GM18909 (cell line): ENCODE measurements at regions not wholly inside any gene's neighbourhood (a gene's known extent, or its start where the extent isn't known, plus 50 kb on each side); places are given as distances from the start of the nearest gene placed in this dataset.
"Not testable (repeated sequence)": the region's sequence is repeated elsewhere in the genome, so short reads cannot be mapped to it uniquely, and the experiment has no call there.

Experiments used
- ATAC-seq: cut with Tn5 transposase; IDR thresholded peaks from one replicate; pipeline ENCODE4 v1.9.1; 2021; ENCODE audit warnings: mild to moderate bottlenecking; ENCODE audit not compliant: unreplicated experiment, poor library complexity

GRCh38 chr4:10213481-10213880 is 96.9 kb upstream of the WDR1 start:
- ATAC-seq, result not testable (repeated sequence)

- ATAC-seq, result no peak
These were observed 96.3 kb upstream of the WDR1 start for GRCh38 chr4:10212901-10213300.

DNA sequence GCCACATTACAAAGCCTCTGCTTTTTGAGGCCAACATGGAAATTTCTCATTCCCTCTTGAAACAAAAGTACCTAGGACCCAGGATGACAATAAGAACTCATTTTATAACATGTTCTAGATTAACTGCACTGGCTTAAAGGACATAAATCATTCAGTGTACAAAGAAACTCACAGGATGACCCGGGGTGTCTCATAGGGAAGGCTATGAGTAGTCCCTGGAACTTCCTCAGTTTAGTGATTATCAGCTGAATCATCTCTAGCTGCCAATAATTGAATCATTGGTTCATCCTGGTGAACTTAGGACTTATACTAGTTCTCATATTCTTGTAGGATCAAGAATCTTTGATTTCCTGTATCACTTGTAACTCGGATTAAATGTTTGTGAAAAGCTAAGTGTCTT is 95.8 kb upstream of the WDR1 start:
- no peak for ATAC-seq

GRCh38 chr4:10207116-10207515 is 90.5 kb upstream of the WDR1 start:
- no peak for ATAC-seq

- ATAC-seq, result no peak
These were observed 88.6 kb upstream of the WDR1 start for GRCh38 chr4:10205223-10205622.

- no peak for ATAC-seq
These were observed 87.9 kb upstream of the WDR1 start for GRCh38 chr4:10204401-10205058.

- no peak for ATAC-seq
These were observed 87.3 kb upstream of the WDR1 start for GRCh38 chr4:10203851-10204250.

DNA sequence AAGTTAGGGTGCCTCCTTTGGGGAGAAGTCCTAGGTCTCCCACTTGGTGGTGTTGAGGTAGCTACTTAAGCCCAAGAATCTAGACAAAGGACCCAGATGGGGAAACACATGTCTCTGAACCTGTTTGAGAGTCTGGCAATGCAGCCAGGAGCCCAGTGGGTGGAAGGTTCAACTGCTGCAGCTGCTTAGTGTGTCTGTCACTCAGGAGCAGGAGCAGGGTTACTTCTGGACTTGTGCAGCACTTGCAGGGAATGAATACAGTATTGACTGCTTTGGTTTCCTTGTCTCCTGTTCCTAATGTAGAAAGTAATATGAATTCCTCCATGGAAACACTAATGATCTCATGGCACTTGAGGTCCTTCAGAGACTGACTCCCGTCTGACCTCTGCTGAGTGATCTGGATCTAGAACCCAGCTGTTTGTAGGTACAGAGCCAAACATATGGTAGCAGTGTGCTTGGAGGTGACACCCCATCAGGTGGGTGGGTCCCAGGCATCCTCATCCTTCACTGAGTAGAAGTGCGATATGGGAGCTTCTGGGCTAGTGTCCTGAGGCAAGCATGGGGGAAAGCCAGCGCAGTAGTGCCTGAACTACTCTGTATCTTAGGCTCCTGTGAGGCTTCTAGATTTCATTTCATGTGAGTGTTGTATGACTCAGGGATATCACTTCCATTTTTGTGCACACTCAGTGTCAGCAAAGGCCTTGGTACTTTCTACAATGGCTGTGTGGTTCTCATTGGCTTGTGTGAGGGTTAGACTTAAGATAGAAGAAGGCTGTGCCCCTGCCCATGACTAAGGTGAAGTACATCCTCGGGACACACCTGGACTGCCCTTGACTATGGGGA is 85.0 kb upstream of the WDR1 start:
- ATAC-seq, result no peak

- no peak for ATAC-seq
These were observed 84.3 kb upstream of the WDR1 start for GRCh38 chr4:10200869-10201268.

- no peak for ATAC-seq
These were observed 81.8 kb upstream of the WDR1 start for GRCh38 chr4:10198365-10198764.

DNA sequence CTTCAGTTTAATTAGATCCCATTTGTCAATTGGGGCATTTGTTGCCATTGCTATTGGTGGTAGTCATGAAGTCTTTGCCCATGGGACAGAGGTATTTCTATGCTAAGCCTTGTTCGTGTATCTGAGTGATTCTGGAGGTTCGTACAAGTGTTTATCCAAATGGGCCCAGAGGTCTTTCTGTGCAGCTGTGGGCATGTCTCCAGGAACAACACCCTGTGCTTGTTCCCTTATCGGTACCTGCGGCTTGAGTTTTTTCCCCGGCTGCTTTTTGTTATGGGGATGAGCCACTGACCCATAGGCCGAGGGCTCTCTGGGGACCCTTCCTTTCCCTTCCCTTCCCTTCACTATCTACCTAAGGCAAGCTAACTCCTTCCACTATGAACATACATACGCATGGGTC is 81.4 kb upstream of the WDR1 start:
- ATAC-seq, result no peak

- no peak for ATAC-seq
These were observed 79.6 kb upstream of the WDR1 start for GRCh38 chr4:10196191-10196590.

- no peak for ATAC-seq
These were observed 75.7 kb upstream of the WDR1 start for GRCh38 chr4:10192331-10192730.

- ATAC-seq, result no peak
These were observed 71.9 kb upstream of the WDR1 start for GRCh38 chr4:10188400-10189004.

DNA sequence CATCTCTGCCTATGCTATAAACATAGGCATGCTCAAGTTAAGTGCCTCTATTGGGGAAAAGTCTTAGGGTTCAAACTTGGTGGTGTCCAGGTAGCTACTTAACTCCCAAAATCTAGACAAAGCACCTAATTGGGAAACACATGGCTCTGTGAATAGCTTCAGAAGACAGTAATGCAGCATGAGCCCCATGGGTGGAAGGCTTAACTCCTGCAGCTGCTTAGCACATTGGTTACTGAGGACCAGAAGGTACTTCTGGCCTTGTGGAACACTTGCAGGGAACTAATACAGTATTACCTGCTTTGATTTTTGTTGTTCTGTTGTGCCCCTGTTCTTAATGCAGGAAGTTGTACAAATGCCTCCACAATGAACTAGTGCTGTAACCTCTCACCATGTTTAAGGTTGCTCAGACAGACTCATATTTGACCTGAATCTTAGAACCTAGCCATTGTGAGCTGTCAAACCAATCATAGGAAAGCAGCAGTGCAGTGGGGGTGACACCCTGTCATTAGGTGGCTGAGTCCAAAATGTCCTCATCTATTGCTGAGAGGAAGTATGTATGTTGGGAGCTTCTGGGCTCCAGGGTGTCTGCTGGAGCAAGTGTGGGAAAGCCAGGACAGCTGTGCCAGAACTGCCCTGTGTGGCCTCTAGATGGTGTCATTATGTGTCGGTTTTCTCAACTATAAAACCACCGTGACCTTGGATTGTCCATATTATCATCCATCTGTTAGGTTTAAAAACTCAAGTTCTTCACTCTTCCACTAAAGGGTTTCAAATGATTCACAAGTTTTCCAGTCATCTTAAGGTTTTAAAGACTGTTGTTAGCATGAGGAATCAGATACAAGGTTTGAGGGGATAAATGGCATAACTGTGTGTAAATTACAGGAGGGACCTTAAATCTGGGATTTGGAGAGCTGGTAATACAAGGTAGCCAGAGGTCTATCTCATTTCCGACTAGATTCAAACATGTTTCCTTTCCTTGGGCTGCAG is 69.9 kb upstream of the WDR1 start:
- ATAC-seq, result no peak

- no peak for ATAC-seq
These were observed 69.1 kb upstream of the WDR1 start for GRCh38 chr4:10185518-10186227.

GRCh38 chr4:10184501-10184938 is 67.9 kb upstream of the WDR1 start:
- ATAC-seq, result no peak

GRCh38 chr4:10184041-10184440 is 67.4 kb upstream of the WDR1 start:
- ATAC-seq, result no peak

GRCh38 chr4:10183462-10183861 is 66.9 kb upstream of the WDR1 start:
- no peak for ATAC-seq
